Esophagus muscularis mucosa (tissue), 4 donors: ENCODE measurements at regions not wholly inside any gene's neighbourhood (a gene's known extent, or its start where the extent isn't known, plus 50 kb on each side); places are given as distances from the start of the nearest gene placed in this dataset.

ENCODE experiments used
- DNase-seq: peaks from one replicate; pipeline ENCODE4 v3.0.0-alpha.2; 2017; ENCODE audit errors: extremely low spot score
- H3K27ac ChIP-seq, 4 donors: fragments of 200-600 bp; sonication (generic); replicated peaks in 1 of 4; 1 replicate in 3 of 4; 2 replicates in 1 of 4; pipeline ENCODE4 v1.5.1; 2016 to 2019; ENCODE audit warnings: mild to moderate bottlenecking in 1 of 4
- H3K27me3 ChIP-seq, 4 donors: fragments of 200-600 bp; sonication (generic); one replicate each; pipeline versions ENCODE4 v1.5.1 to v1.6.0; 2016 to 2019
- H3K36me3 ChIP-seq, 4 donors: fragments of 200-600 bp; sonication (generic); one replicate each; pipeline ENCODE4 v1.5.1; 2016 to 2019
- H3K4me1 ChIP-seq, 4 donors: fragments of 200-600 bp; sonication (generic); one replicate each; pipeline ENCODE4 v1.5.1; 2016 to 2019
- H3K4me3 ChIP-seq, 4 donors: fragments of 200-600 bp; sonication (generic); 1 replicate in 2 of 4; 2 replicates in 2 of 4; pipeline ENCODE4 v1.5.1; 2016 to 2019; ENCODE audit warnings: mild to moderate bottlenecking in 4 of 4, moderate library complexity in 1 of 4
- H3K9me3 ChIP-seq, 4 donors: fragments of 200-600 bp; sonication (generic); 1 replicate in 3 of 4; 2 replicates in 1 of 4; pipeline ENCODE4 v1.5.1; 2016 to 2019
- CTCF ChIP-seq, 3 experiments: fragments of 200-600 bp in 2 of 3; fragments of 450-650 bp in 1 of 3; sonication (generic) in 2 of 3; IDR thresholded peaks; one replicate each; pipeline ENCODE4 v1.5.1; 2017 to 2019; ENCODE audit warnings: antibody characterized with exemption in 3 of 3, mild to moderate bottlenecking in 2 of 3, moderate library complexity in 1 of 3
- EP300 ChIP-seq: sonication (generic); formaldehyde crosslinking; IDR thresholded peaks from one replicate; pipeline ENCODE4 v1.6.1; 2017; ENCODE audit warnings: antibody characterized with exemption
- POLR2A ChIP-seq: fragments of 450-650 bp; IDR thresholded peaks from one replicate; pipeline ENCODE4 v1.6.1; 2017; ENCODE audit warnings: antibody characterized with exemption, moderate library complexity, mild to moderate bottlenecking, low read depth
- POLR2AphosphoS5 ChIP-seq, 2 donors: sonication (generic); formaldehyde crosslinking; IDR thresholded peaks; one replicate each; pipeline ENCODE4 v1.6.1; 2017; ENCODE audit warnings: antibody characterized with exemption in 2 of 2
- WGBS: methylation state at CpG from one replicate; pipeline ENCODE4 v1.1.5; 2018; 5-methylcytosine and 5-hydroxymethylcytosine counted together
- intact Hi-C: fragments of 100-400 bp; cut with DNase I; formaldehyde crosslinking; loops from one replicate; pipeline ENCODE4 v1.15.1; 2023

DNA sequence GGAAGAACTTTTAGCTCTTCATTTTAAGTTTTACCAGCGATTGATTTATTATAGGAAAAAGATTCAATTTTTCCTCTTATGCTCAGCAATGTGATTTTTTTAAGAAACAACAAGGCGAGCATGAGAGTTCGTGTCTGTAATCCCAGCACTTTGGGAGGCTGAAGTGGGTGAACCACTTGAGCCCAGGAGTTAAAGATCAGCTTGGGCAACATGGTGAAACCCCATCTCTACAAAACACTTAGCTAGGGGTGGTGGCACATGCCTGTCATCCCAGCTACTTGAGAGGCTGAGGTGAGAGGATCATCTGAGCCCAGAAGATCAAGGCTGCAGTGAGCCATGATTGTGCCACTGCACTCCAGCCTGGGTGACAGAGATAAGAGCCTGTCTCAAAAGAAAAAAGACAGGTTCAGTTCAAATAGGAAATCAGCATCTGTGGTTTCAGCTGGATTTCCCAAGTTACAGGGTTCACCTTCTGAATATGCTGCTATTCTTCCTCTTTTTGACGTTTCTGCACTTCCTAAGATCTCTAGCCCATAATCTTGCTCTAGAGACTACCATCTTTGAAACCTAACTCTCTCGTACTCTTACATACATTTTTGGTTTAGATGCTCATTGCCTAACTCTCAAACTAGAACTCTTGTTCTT, 274.7 kb downstream of the SEC23A start:
- Histone ChIP-seq H3K9me3 (no peaks in the 10 kb centered on the region), H3K27me3 (no peaks in the 10 kb centered on the region), H3K36me3 (no peaks in the 10 kb centered on the region), H3K4me1 (peaks cover 0 to 12% (median 8%) of the 10 kb centered on the region in 4 donors), H3K27ac (no peak overlapping the region), H3K4me3 (no peak overlapping the region)
- TF ChIP-seq CTCF (IDR thresholded peaks at IDR 0.05), result no peak
- TF ChIP-seq POLR2AphosphoS5 (IDR thresholded peaks at IDR 0.05), result no peak
- no peak for TF ChIP-seq EP300
- no peak for TF ChIP-seq POLR2A
- intact Hi-C loops, result no loop called here
- 74% methylated on average over 5 of the region's 5 CpGs for whole genome bisulfite sequencing
- DNase-seq, result no peak

GRCh38 chr14:38824706-38825105, 278.3 kb downstream of the SEC23A start:
- WGBS, result 93% methylated on average over 2 of the region's 2 CpGs
- Histone ChIP-seq H3K9me3 (no peaks in the 10 kb centered on the region), H3K27ac (no peak overlapping the region), H3K36me3 (no peaks in the 10 kb centered on the region), H3K4me3 (no peak overlapping the region), H3K4me1 (peaks cover 0 to 12% (median 8%) of the 10 kb centered on the region in 4 donors), H3K27me3 (no peaks in the 10 kb centered on the region)
- intact Hi-C loops, result no loop called here
- no peak for DNase-seq
- TF ChIP-seq POLR2AphosphoS5 (IDR thresholded peaks at IDR 0.05) (no peak), CTCF (IDR thresholded peaks at IDR 0.05) (no peak), POLR2A (no peak), EP300 (no peak)

DNA sequence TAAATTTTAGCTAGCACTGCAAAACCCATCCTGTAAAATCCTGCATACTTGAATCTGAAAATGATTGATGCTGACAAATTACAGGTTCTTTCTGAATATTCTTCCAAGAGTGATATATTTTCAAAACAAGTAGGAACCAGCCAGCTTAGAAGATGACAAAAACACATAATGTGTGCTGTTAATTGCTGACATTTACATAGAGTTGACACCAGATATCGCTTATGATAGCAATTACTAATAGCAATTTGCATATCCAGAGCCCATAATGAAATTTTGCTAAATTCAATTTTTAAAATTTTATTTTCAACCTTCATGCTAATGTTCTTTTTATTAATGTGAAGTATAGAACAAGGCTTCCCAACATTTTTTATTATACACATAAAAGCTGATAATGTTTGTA, 284.5 kb downstream of the SEC23A start:
- H3K27me3 ChIP-seq, result no peaks in the 10 kb centered on the region

GRCh38 chr14:38808734-38809455, 294.1 kb downstream of the SEC23A start:
- intact Hi-C loops, result no loop called here
- Histone ChIP-seq H3K27ac (no peak overlapping the region), H3K27me3 (no peaks in the 10 kb centered on the region), H3K36me3 (no peaks in the 10 kb centered on the region), H3K9me3 (peaks cover 0 to 1% (median 0%) of the 10 kb centered on the region in 4 donors), H3K4me1 (no peaks in the 10 kb centered on the region), H3K4me3 (no peak overlapping the region)
- no peak for TF ChIP-seq CTCF (IDR thresholded peaks at IDR 0.05)
- no peak for TF ChIP-seq POLR2AphosphoS5 (IDR thresholded peaks at IDR 0.05)
- no peak for TF ChIP-seq POLR2A
- no peak for TF ChIP-seq EP300
- WGBS, result 82% methylated on average over 4 of the region's 7 CpGs
- DNase-seq, result no peak

More for the DNA sequence above, 284.5 kb downstream of the SEC23A start:
- H3K4me1 ChIP-seq, result no peaks in the 10 kb centered on the region
- no peak for DNase-seq
- no peak for TF ChIP-seq CTCF (IDR thresholded peaks at IDR 0.05)
- no peak for TF ChIP-seq POLR2A
- no peak for TF ChIP-seq EP300
- no peak for TF ChIP-seq POLR2AphosphoS5 (IDR thresholded peaks at IDR 0.05)
- no peak overlapping the region for H3K27ac ChIP-seq
- H3K4me3 ChIP-seq, result no peak overlapping the region
- 84% methylated on average over 1 of the region's 1 CpG for WGBS
- H3K36me3 ChIP-seq, result no peaks in the 10 kb centered on the region
- intact Hi-C loops, result no loop called here
- no peaks in the 10 kb centered on the region for H3K9me3 ChIP-seq
